WTC11 (cell line): ENCODE measurements at regions not wholly inside any gene's neighbourhood (a gene's known extent, or its start where the extent isn't known, plus 50 kb on each side); places are given as distances from the start of the nearest gene placed in this dataset.

Experiments
- E2F1 ChIP-seq: sonication (generic); formaldehyde crosslinking; IDR thresholded peaks from 2 replicates; pipeline ENCODE4 v1.8.0; 2022; ENCODE audit warnings: mild to moderate bottlenecking, missing genetic modification reagents
- JUN ChIP-seq: sonication (generic); formaldehyde crosslinking; IDR thresholded peaks from 2 replicates; pipeline ENCODE4 v1.8.0; 2023; ENCODE audit warnings: mild to moderate bottlenecking, missing genetic modification reagents
- TF ChIP-seq, protein P1 (sequence below): fragments of 200-600 bp; IDR thresholded peaks from 2 replicates; pipeline ENCODE4 v1.8.0; 2022; ENCODE audit warnings: antibody characterized with exemption
- TF ChIP-seq, protein P2 (sequence below): sonication (generic); formaldehyde crosslinking; IDR thresholded peaks from 2 replicates; pipeline ENCODE4 v1.8.0; 2023; ENCODE audit warnings: missing genetic modification reagents

DNA sequence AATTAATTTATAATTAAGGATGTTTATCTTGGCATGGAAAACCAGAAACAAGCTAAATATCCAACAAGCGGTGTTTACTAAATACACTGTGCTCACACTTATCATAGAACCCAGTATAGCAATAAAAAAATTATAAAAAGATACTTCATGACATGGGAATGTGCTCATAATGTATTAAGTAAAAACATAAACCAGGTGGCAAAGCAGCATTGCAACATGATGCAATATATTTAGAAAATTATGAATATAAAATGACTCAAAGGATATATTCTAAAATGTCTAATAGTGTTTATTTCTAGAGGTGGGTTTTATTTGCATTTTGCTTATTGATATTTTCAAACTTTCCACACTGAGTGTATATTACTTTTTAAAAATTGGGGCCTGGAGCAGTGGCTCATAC, 84.4 kb upstream of the ATL2 start:
- TF ChIP-seq JUN (CRISPR knock-in tag) (no peak), E2F1 (CRISPR knock-in tag) (no peak)
- TF ChIP-seq, protein P1, sequence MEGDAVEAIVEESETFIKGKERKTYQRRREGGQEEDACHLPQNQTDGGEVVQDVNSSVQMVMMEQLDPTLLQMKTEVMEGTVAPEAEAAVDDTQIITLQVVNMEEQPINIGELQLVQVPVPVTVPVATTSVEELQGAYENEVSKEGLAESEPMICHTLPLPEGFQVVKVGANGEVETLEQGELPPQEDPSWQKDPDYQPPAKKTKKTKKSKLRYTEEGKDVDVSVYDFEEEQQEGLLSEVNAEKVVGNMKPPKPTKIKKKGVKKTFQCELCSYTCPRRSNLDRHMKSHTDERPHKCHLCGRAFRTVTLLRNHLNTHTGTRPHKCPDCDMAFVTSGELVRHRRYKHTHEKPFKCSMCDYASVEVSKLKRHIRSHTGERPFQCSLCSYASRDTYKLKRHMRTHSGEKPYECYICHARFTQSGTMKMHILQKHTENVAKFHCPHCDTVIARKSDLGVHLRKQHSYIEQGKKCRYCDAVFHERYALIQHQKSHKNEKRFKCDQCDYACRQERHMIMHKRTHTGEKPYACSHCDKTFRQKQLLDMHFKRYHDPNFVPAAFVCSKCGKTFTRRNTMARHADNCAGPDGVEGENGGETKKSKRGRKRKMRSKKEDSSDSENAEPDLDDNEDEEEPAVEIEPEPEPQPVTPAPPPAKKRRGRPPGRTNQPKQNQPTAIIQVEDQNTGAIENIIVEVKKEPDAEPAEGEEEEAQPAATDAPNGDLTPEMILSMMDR, result no peak
- TF ChIP-seq, protein P2, sequence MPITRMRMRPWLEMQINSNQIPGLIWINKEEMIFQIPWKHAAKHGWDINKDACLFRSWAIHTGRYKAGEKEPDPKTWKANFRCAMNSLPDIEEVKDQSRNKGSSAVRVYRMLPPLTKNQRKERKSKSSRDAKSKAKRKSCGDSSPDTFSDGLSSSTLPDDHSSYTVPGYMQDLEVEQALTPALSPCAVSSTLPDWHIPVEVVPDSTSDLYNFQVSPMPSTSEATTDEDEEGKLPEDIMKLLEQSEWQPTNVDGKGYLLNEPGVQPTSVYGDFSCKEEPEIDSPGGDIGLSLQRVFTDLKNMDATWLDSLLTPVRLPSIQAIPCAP (CRISPR knock-in tag), result no peak
